ENCODE measurements at regions not wholly inside any gene's neighbourhood (a gene's known extent, or its start where the extent isn't known, plus 50 kb on each side); places are given as distances from the start of the nearest gene placed in this dataset.
"Not testable (repeated sequence)": the region's sequence is repeated elsewhere in the genome, so short reads cannot be mapped to it uniquely, and the experiment has no call there.

- DNase-seq (ENCODE audit: insufficient read length, low spot score) (no peak), FAIRE-seq (no peak)
- no peak for TF ChIP-seq POLR2A (IDR thresholded peaks at IDR 0.05; ENCODE audit: low read depth, low read length)
- no peak for TF ChIP-seq POLR2AphosphoS5 (IDR thresholded peaks at IDR 0.05; ENCODE audit: low read depth, low read length)
- no peak for TF ChIP-seq PAX5 (IDR thresholded peaks at IDR 0.05; ENCODE audit: insufficient read depth, low read length, severe bottlenecking)
- no peak for TF ChIP-seq SPI1 (IDR thresholded peaks at IDR 0.05; ENCODE audit: low read depth, low read length)
- no peak for TF ChIP-seq TAF1 (IDR thresholded peaks at IDR 0.05; ENCODE audit: low read depth, low read length)
- TF ChIP-seq POU2F2 (IDR thresholded peaks at IDR 0.05; ENCODE audit: low read depth, low read length) = no peak
Observed at GRCh38 chr3:166685246-166685645, 694.9 kb downstream of the ZBBX start.

DNA sequence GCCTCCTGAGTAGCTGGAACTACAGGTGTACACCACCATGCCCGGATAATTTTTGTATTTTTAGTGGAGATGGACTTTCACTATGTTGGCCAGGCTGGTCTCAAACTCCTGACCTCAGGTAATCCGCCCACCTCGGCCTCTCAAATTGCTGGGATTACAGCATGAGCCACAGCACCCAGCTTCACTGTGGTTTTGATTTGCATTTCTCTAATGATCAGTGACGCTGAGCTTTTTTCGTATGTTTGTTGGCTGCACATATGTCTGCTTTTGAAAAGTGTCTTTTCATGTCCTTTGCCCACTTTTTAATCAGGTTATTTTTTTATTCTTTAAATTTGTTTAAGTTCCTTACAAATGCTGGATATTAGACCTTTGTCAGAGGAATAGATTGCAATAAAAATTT is 696.0 kb downstream of the ZBBX start:
- DNase-seq (ENCODE audit: insufficient read length, low spot score); FAIRE-seq: not testable (repeated sequence)

GRCh38 chr3:166669781-166670180 is 710.3 kb downstream of the ZBBX start:
- DNase-seq (ENCODE audit: insufficient read length, low spot score) (no peak), FAIRE-seq (no peak)
- TF ChIP-seq POLR2AphosphoS5 (IDR thresholded peaks at IDR 0.05; ENCODE audit: low read depth, low read length) = no peak
- TF ChIP-seq TAF1 (IDR thresholded peaks at IDR 0.05; ENCODE audit: low read depth, low read length) = no peak
- TF ChIP-seq PAX5 (IDR thresholded peaks at IDR 0.05; ENCODE audit: insufficient read depth, low read length, severe bottlenecking) = no peak
- TF ChIP-seq POU2F2 (IDR thresholded peaks at IDR 0.05; ENCODE audit: low read depth, low read length) = no peak
- TF ChIP-seq POLR2A (IDR thresholded peaks at IDR 0.05; ENCODE audit: low read depth, low read length) = no peak
- no peak for TF ChIP-seq SPI1 (IDR thresholded peaks at IDR 0.05; ENCODE audit: low read depth, low read length)

DNA sequence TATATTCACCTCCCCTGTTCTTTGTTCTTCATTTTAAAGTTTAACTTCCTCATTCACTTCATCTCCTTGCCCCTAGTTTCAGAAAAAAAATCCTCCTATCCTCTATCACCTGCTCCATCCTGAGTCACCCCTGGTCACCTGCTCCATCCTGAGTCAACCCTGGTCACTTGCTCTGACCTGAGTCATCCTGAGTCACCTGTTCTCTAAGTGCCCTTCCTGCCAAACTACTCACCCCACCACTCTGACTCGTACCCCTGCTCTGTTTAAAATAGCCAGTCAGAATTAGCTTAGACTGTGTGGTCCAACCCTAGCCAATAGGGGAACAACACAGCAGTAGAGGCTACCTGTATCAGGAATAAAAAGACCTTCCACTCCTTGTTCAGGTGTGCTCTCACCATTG is 716.9 kb downstream of the ZBBX start:
- TF ChIP-seq POU2F2 (IDR thresholded peaks at IDR 0.05; ENCODE audit: low read depth, low read length) = no peak
- TF ChIP-seq POLR2AphosphoS5 (IDR thresholded peaks at IDR 0.05; ENCODE audit: low read depth, low read length) = no peak
- TF ChIP-seq POLR2A (IDR thresholded peaks at IDR 0.05; ENCODE audit: low read depth, low read length) = no peak
- TF ChIP-seq SPI1 (IDR thresholded peaks at IDR 0.05; ENCODE audit: low read depth, low read length) = no peak
- TF ChIP-seq PAX5 (IDR thresholded peaks at IDR 0.05; ENCODE audit: insufficient read depth, low read length, severe bottlenecking) = no peak
- TF ChIP-seq TAF1 (IDR thresholded peaks at IDR 0.05; ENCODE audit: low read depth, low read length) = no peak
- DNase-seq (ENCODE audit: insufficient read length, low spot score) (no peak), FAIRE-seq (no peak)

- no peak for DNase-seq (ENCODE audit: insufficient read length, low spot score)
- FAIRE-seq = no peak
- TF ChIP-seq POLR2A (IDR thresholded peaks at IDR 0.05; ENCODE audit: low read depth, low read length) (no peak), POU2F2 (IDR thresholded peaks at IDR 0.05; ENCODE audit: low read depth, low read length) (no peak), PAX5 (IDR thresholded peaks at IDR 0.05; ENCODE audit: insufficient read depth, low read length, severe bottlenecking) (no peak), SPI1 (IDR thresholded peaks at IDR 0.05; ENCODE audit: low read depth, low read length) (no peak), TAF1 (IDR thresholded peaks at IDR 0.05; ENCODE audit: low read depth, low read length) (no peak), POLR2AphosphoS5 (IDR thresholded peaks at IDR 0.05; ENCODE audit: low read depth, low read length) (no peak)
Observed at GRCh38 chr3:166661621-166662020, 718.5 kb downstream of the ZBBX start.

GRCh38 chr3:166660962-166661361 is 719.1 kb downstream of the ZBBX start:
- TF ChIP-seq TAF1 (IDR thresholded peaks at IDR 0.05; ENCODE audit: low read depth, low read length) = no peak
- TF ChIP-seq POU2F2 (IDR thresholded peaks at IDR 0.05; ENCODE audit: low read depth, low read length) = no peak
- TF ChIP-seq POLR2AphosphoS5 (IDR thresholded peaks at IDR 0.05; ENCODE audit: low read depth, low read length) = no peak
- TF ChIP-seq SPI1 (IDR thresholded peaks at IDR 0.05; ENCODE audit: low read depth, low read length) = no peak
- no peak for DNase-seq (ENCODE audit: insufficient read length, low spot score)
- FAIRE-seq = no peak

GRCh38 chr3:166637984-166638530 is 742.0 kb downstream of the ZBBX start:
- DNase-seq (ENCODE audit: insufficient read length, low spot score) = no peak
- TF ChIP-seq PAX5 (IDR thresholded peaks at IDR 0.05; ENCODE audit: insufficient read depth, low read length, severe bottlenecking) = no peak
- no peak for TF ChIP-seq SPI1 (IDR thresholded peaks at IDR 0.05; ENCODE audit: low read depth, low read length)
- no peak for TF ChIP-seq TAF1 (IDR thresholded peaks at IDR 0.05; ENCODE audit: low read depth, low read length)
- no peak for TF ChIP-seq POU2F2 (IDR thresholded peaks at IDR 0.05; ENCODE audit: low read depth, low read length)
- TF ChIP-seq POLR2A (IDR thresholded peaks at IDR 0.05; ENCODE audit: low read depth, low read length) = no peak
- TF ChIP-seq POLR2AphosphoS5 (IDR thresholded peaks at IDR 0.05; ENCODE audit: low read depth, low read length) = no peak
- no peak for FAIRE-seq

- TF ChIP-seq POU2F2 (IDR thresholded peaks at IDR 0.05; ENCODE audit: low read depth, low read length) (no peak), POLR2A (IDR thresholded peaks at IDR 0.05; ENCODE audit: low read depth, low read length) (no peak), POLR2AphosphoS5 (IDR thresholded peaks at IDR 0.05; ENCODE audit: low read depth, low read length) (no peak), PAX5 (IDR thresholded peaks at IDR 0.05; ENCODE audit: insufficient read depth, low read length, severe bottlenecking) (no peak), TAF1 (IDR thresholded peaks at IDR 0.05; ENCODE audit: low read depth, low read length) (no peak), SPI1 (IDR thresholded peaks at IDR 0.05; ENCODE audit: low read depth, low read length) (no peak)
Observed at GRCh38 chr3:166634091-166634746, 745.9 kb downstream of the ZBBX start.

GRCh38 chr3:166630190-166630589 is 749.9 kb downstream of the ZBBX start:
- TF ChIP-seq POLR2A (IDR thresholded peaks at IDR 0.05; ENCODE audit: low read depth, low read length) (no peak), PAX5 (IDR thresholded peaks at IDR 0.05; ENCODE audit: insufficient read depth, low read length, severe bottlenecking) (no peak), POU2F2 (IDR thresholded peaks at IDR 0.05; ENCODE audit: low read depth, low read length) (no peak)
- no peak for DNase-seq (ENCODE audit: insufficient read length, low spot score)
- FAIRE-seq = no peak

More at GRCh38 chr3:166634091-166634746, 745.9 kb downstream of the ZBBX start:
- FAIRE-seq (no peak), DNase-seq (ENCODE audit: insufficient read length, low spot score) (no peak)

DNA sequence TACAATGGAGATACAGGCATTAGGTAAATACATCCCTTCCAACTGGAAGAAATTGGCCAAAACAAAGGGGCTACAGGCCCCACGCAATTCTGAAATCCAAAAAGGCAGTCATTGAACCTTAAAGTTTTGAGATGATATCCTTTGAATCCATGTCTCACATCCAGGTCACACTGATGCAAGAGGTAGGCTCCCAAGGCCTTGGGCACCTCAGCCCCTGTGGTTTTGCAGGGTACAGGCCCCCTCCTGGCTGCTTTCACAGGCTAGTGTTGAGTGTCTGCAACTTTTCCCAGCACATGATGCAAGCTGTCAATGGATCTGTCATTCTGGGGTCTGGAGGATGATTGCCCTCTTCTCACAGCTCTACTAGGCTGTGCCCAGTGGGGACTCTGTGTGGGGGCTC is 766.7 kb downstream of the ZBBX start:
- no peak for TF ChIP-seq PAX5 (IDR thresholded peaks at IDR 0.05; ENCODE audit: insufficient read depth, low read length, severe bottlenecking)
- no peak for TF ChIP-seq TAF1 (IDR thresholded peaks at IDR 0.05; ENCODE audit: low read depth, low read length)
- no peak for TF ChIP-seq POLR2AphosphoS5 (IDR thresholded peaks at IDR 0.05; ENCODE audit: low read depth, low read length)
- no peak for TF ChIP-seq SPI1 (IDR thresholded peaks at IDR 0.05; ENCODE audit: low read depth, low read length)
- no peak for TF ChIP-seq POU2F2 (IDR thresholded peaks at IDR 0.05; ENCODE audit: low read depth, low read length)
- no peak for TF ChIP-seq POLR2A (IDR thresholded peaks at IDR 0.05; ENCODE audit: low read depth, low read length)
- no peak for DNase-seq (ENCODE audit: insufficient read length, low spot score)
- no peak for FAIRE-seq

DNA sequence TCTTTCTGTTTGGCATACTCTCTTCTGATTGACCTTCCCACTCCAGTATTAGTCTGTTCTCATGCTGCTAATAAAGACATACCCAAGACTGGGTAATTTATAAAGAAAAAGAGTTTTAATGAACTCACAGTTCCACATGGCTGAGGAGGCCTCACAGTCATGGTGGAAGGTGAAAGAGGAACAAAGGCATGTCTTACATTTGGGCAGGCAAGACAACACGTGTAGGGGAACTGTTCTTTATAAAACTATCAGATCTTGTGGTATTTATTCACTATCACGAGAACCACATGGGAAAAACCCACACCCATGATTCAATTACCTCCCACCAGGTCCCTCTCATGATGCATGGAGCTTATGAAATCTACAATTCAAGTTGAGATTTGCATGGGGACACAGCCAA is 767.3 kb downstream of the ZBBX start:
- not testable (repeated sequence) for FAIRE-seq; DNase-seq (ENCODE audit: insufficient read length, low spot score)
